GM19238 (cell line): ENCODE measurements at regions not wholly inside any gene's neighbourhood (a gene's known extent, or its start where the extent isn't known, plus 50 kb on each side); places are given as distances from the start of the nearest gene placed in this dataset.
"Not testable (repeated sequence)": the region's sequence is repeated elsewhere in the genome, so short reads cannot be mapped to it uniquely, and the experiment has no call there.

ENCODE experiments used
- DNase-seq: peaks from one replicate; pipeline ENCODE4 v3.0.0; 2011; ENCODE audit warnings: low spot score; ENCODE audit not compliant: insufficient read length

DNA sequence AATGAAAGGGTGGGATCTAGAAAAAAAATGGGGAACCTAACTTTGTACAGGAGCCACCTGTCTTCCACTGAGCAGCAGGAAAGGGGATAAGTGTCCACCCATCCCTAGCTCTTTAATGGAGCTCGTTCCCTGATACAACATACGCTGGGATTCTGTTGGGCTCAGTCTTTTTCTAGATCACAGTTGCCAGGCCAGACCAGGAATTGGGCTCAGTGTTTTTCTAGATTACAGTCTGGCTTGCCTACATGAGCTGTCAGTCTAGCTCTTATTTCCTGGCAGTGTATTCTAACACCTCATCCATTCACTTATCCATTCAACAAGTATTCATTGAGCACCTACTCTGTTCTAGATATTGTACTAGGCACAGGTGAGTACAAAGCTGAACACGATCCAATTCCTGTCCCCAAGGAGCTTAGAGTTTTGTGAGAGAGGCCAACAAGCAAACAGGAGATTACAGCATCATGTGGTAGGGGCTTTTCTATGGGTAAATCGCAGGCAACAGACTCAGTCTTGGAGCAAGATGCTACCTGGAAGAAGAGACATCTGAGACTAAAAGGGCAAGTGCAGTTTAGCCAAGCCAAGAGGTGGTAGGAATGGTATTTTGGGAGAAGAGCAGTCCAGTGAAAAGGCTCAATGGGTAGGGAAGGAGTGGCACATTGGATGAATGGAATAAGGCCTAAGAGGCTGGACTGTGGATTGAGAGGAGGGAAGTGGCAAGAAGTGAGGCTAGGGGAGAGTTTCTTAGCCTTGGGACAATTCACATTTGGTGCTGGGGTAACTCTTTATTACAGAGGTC lies 138.0 kb upstream of the HS3ST2 start:
- DNase-seq: no peak

- DNase-seq: no peak
These were observed 136.7 kb upstream of the HS3ST2 start for GRCh38 chr16:22677024-22677830.

GRCh38 chr16:22678311-22678710 lies 135.7 kb upstream of the HS3ST2 start:
- DNase-seq: no peak

DNA sequence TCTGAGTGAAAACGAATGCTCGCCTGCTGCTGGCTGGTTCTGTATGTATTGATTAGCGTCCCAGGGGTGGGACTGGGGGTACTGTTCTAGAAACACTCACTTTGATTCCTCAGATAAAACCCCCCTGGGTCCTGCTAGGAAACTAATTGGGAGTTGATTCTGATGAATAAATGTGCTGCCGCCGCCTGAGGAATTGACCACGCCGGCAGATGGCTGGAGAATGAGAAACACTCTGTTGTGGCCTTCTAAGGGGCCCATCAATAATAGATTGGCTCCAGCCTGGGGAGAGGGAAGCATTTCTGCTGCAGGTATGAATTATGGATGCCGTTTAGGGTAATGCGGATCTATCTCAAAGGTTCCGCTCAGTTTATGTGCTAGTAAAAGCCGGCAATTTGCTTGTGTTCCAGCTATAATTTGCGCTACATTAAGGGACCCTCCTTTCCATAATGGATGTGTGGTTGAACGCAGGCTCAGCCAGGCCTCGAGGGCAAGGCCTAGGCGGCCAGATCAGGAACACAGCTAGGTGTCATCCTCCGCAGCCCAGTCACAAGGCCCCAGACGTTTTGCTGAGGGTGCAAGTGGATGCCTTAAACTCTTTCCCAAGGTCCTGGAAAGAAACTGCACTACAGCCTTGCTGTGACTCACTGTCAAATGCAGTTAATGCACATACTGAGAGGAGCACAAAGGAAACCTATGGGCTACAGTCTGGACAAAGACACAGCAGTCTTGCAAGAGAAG lies 132.2 kb upstream of the HS3ST2 start:
- no peak for DNase-seq

GRCh38 chr16:22683258-22683657 lies 130.7 kb upstream of the HS3ST2 start:
- DNase-seq: no peak

DNA sequence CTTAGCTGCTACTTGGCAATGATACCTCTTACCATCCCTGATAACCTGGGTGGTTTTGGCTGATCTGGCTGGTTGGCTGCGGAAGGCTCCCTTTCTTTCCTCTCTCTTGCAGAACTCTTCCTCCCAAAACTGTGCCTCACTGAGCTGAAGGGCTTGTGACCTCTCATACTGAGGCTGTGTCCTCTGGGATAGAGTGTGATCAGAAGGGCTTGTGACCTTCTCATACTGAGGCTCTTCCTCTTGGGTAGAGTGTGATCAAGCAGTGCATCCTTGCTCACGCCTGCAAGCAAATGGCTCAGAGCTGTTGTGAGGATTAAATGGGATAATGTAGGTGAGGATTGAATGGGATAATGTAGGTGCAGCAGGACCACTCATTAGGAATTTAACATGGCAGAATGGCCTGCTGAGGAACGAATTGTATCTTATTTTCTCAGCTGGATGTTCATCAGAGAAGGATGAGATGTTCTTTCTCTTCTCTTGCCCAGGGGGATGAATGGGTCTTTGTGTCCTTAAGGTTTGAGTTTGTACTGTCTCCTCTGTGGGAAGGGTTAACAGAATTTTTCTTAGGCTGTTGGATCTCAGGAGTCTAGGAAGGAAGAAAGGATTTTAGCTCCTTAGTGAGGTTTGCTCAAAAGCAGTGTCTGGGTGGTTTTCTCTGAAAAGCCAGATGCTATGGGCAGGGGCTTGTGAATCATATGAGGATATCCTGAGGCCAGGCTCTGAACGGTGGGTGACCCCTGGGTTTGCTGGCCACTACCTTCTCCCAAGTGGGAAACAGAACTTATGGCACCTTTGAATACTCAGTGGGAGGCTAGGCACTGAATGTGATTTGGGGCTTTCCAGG lies 130.0 kb upstream of the HS3ST2 start:
- no peak for DNase-seq

DNA sequence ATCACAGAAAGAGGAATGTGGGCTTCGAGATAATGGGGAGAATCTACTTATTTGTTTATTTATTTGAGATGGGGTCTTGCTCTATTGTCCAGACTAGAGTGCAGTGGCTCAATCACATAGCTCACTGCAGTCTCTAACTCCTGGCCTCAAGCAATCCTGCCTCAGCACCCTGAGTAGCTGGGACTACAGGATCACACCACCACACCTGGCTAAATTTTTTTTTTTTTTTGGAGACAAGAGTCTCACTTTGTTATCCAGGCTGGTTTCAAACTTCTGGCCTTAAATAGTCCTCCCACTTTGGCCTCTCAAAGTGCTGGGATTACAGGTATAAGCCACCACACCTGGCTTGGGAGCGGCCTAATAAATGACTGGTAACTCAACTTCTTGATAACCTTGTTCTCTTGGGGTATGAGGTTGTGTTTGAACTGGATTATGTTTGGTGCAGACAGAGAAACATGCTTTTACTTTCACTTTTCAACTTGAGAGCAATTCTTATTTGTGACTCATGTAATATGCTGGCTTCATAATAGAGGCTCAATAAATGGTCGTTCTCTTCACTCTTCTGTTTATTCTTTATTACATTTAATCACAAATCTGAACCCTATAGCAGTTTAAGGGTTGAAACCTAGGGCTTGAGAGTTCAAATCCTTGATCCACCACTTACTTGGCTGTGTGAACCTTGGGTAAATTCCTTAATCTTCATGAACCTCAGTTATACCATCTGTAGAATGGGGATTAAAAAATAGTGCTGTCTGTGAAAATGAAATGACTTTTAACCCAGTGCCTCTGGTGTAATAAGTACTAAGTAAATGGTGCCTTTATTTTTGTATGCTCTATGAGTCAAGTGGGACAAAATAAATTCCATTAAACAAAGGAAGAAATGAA lies 129.1 kb upstream of the HS3ST2 start:
- no peak for DNase-seq

DNA sequence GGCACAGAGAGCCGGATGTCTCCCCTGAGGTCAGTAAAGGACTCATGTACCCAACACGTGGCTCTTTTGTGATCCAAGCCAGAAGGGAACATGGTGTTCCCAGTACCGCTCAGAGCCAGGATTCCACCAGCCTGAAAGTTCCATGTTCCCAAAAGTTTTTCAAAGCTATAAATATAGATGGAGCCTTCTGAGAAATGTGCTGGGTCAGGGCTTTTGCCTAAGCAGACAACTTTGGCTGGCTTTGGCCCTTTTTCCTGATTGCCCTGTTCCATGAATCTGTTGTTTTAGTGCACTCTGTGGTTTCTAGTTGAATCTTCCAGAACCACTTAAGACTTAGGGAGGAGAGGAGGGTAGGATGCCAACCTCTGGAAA lies 128.5 kb upstream of the HS3ST2 start:
- no peak for DNase-seq

DNA sequence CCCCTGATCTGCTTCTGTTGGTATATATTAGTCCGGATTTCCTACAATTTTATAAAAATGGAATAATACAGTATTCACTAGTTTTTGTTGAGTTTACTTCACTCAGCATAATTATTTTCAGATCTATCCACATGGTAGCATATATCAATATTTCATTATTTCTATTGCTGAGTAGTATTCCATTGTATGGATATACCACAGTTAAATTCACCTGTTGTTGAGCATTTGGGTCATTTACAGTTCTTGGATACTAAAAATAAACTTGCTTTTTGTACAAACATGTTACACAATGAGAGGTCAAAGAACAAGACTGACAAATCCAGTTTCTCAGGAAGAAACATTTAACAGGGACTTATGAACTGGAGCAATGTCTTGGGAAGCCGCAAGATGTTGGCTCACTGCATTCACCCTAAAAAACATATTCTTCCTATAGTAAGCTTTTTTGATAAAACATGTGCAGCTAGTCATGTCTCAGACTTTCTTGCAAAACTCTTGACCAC lies 126.9 kb upstream of the HS3ST2 start:
- DNase-seq: no peak

DNA sequence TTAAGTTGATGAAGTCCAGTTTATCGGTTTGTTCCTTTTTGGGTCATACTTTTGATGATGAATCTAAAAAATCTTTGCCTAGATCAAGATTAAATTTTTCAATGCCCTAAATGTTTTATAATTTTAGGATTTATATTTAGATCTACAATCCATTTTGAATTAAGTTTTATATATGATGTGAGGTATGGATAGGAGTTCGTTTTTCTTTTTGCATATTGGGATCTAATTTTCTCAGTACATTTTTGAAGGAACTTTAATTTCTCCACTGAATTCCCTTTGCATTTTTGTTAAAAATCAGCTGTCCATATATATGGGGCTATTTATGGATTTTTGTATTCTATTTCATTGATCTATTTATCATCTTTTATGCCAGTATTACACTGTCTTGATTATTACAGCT lies 125.5 kb upstream of the HS3ST2 start:
- no peak for DNase-seq

DNA sequence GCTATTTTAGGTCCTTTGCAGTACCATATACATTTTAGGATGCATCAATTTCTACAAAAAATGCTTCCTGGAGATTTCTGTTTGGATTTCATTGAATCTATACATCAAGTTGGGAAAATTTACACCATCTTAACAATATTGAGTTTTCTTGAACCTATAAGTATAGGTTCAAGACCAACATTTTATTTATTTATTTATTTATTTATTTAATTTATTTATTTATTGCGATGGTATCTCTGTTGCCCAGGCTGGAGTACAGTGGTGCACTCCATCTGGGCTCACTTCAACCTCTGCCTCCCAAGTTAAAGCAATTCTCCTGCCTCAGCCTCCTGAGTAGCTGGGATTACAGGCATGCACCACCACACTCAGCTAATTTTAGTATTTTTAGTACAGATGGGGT lies 125.0 kb upstream of the HS3ST2 start:
- no peak for DNase-seq

DNA sequence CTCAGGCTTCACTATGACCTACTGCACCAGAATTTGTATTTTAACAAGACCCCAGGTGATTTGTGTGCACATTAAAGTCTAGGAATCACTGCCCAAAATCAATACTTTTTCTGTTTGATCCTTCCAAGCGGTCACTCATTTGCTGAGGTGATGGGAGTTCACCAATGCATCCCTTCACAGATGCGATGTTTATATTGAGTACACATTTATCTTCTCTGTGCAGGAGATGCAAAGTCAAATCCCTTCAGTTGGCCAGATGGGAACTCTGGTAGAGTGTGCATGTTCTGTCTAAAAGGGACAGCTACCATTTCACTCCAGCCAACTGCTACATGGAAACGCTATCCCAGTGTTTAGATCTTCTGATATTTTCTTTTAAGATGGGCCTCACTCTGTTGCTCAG lies 122.6 kb upstream of the HS3ST2 start:
- no peak for DNase-seq

DNA sequence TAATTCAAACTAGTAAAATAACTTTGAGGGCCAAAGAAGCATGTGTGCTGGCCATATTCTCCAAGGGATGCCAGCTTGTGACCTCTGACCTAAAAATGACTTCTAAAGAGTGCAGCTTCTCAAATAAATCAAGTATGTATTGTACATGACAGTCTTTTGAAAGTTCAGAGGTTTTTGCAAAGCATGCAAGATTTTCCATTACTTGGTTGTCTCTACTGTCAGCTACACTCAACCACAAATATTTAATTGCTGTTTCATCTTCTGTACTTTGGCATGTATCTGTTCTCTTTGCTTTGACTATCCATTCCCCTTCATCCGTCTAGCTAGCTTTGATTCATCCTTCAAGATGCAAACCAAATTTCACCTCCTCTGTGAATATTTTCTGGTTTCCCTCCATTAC lies 121.9 kb upstream of the HS3ST2 start:
- DNase-seq: no peak

GRCh38 chr16:22692916-22693637 lies 120.9 kb upstream of the HS3ST2 start:
- DNase-seq: no peak

- DNase-seq: no peak
These were observed 120.2 kb upstream of the HS3ST2 start for GRCh38 chr16:22693638-22694340.

- DNase-seq: no peak
These were observed 119.0 kb upstream of the HS3ST2 start for GRCh38 chr16:22694887-22695382.

- not testable (repeated sequence) for DNase-seq
These were observed 118.2 kb upstream of the HS3ST2 start for GRCh38 chr16:22695773-22696172.

DNA sequence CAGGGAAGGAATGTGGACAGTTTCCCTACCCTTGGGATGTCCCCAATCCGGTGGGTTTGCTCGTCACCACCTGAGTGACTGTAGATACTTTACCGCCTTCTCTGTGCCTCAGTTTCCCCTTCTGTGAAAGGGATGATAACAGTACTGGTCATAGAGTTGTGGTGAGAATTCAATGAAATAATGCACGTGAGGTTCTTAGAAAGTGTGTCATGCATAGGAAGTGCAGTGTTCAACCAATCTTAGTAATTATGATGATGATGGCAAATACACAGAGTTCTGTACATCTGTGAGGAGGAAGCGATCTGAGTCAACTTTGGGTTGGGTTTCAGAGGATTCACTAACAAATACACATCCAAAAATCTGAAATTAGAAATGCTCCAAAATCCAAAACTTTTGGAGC lies 114.6 kb upstream of the HS3ST2 start:
- DNase-seq: no peak

- no peak for DNase-seq
These were observed 108.2 kb upstream of the HS3ST2 start for GRCh38 chr16:22705799-22706198.
